ENCODE measurements at regions not wholly inside any gene's neighbourhood (a gene's known extent, or its start where the extent isn't known, plus 50 kb on each side); places are given as distances from the start of the nearest gene placed in this dataset.

- no peak for TF ChIP-seq EZH2 (IDR thresholded peaks at IDR 0.05; ENCODE audit: low read length)
- TF ChIP-seq, protein P1, sequence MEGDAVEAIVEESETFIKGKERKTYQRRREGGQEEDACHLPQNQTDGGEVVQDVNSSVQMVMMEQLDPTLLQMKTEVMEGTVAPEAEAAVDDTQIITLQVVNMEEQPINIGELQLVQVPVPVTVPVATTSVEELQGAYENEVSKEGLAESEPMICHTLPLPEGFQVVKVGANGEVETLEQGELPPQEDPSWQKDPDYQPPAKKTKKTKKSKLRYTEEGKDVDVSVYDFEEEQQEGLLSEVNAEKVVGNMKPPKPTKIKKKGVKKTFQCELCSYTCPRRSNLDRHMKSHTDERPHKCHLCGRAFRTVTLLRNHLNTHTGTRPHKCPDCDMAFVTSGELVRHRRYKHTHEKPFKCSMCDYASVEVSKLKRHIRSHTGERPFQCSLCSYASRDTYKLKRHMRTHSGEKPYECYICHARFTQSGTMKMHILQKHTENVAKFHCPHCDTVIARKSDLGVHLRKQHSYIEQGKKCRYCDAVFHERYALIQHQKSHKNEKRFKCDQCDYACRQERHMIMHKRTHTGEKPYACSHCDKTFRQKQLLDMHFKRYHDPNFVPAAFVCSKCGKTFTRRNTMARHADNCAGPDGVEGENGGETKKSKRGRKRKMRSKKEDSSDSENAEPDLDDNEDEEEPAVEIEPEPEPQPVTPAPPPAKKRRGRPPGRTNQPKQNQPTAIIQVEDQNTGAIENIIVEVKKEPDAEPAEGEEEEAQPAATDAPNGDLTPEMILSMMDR (optimal IDR thresholded peaks at IDR 0.05 in 1 of 3, IDR thresholded peaks at IDR 0.05 in 1 of 3, conservative IDR thresholded peaks at IDR 0.05 in 1 of 3; ENCODE audit: extremely low read depth in 1 of 3, insufficient read depth in 2 of 3, low read length in 3 of 3) = no peak
Measured at GRCh38 chr2:210991107-210991506, 434.7 kb downstream of the CPS1 start.

Measured in keratinocyte (primary cell).